HG02759 (cell line): ENCODE measurements at regions not wholly inside any gene's neighbourhood (a gene's known extent, or its start where the extent isn't known, plus 50 kb on each side); places are given as distances from the start of the nearest gene placed in this dataset.

Experiments used
- ATAC-seq: cut with Tn5 transposase; IDR thresholded peaks from one replicate; pipeline ENCODE4 v1.9.1; 2021; ENCODE audit warnings: mild to moderate bottlenecking, moderate library complexity; ENCODE audit not compliant: unreplicated experiment

DNA sequence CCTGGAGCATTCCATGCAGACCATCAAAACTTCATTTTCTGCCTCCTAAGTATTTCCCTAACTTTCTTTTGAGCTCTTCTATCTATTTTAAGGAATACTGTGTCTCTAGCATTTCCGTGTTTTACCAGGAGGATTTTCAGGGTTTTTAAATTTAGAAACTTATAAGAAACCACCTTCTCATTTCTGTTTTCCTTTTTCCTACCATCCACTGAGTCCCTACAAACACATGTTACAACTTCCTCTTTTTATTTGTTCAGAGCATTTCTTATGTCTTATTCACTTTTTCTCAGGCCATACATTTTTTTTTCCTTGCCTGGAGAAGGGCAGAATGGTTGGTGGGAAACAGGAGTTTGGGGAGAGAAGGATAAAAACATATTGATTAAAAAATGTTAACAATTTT is 130.0 kb upstream of the BMP5 start:
- ATAC-seq: no peak

GRCh38 chr6:56004426-56004825 is 129.0 kb upstream of the BMP5 start:
- ATAC-seq: no peak

GRCh38 chr6:56003616-56004015 is 128.2 kb upstream of the BMP5 start:
- no peak for ATAC-seq

- ATAC-seq: no peak
Observed at GRCh38 chr6:56002336-56002735, 126.9 kb upstream of the BMP5 start.

- ATAC-seq: no peak
Observed at GRCh38 chr6:55998576-55998975, 123.2 kb upstream of the BMP5 start.

- ATAC-seq: no peak
Observed at GRCh38 chr6:55997223-55997874, 122.0 kb upstream of the BMP5 start.

GRCh38 chr6:55994531-55994930 is 119.1 kb upstream of the BMP5 start:
- no peak for ATAC-seq

DNA sequence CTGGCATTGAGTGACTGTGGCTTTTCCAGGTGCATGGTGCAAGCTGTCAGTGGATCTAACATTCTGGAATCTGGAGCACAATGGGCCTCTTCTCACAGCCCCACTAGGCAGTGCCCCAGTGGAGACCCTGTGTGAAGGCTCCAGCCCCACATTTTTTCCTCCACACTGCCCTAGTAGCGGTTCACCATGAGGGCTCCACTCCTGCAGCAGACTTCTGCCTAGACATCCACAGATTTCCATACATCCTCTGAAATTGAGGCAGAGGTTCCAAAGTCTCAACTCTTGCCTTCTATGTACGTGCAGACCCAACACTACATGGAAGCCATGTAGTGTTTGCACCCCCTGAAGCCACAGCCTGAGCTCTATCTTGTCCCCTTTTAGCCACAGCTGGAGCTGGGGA is 118.0 kb upstream of the BMP5 start:
- no peak for ATAC-seq

DNA sequence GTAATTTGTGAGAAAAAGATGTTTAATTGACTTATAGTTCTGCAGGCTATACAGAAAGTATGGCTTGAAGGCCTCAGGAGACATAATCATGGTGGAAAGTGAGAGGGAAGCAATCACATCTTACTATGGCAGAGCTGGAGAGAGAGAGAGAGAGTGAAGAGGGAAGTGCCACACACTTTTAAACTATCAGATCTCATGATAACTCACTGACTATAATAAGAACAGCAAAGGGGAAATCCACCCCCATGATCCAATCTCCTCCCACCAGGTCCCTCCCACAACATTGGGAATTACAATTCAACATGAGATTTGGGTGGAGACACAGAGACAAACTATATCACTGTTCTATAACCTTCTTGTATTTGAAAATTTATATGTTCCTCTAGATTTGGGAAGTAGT is 117.2 kb upstream of the BMP5 start:
- no peak for ATAC-seq

DNA sequence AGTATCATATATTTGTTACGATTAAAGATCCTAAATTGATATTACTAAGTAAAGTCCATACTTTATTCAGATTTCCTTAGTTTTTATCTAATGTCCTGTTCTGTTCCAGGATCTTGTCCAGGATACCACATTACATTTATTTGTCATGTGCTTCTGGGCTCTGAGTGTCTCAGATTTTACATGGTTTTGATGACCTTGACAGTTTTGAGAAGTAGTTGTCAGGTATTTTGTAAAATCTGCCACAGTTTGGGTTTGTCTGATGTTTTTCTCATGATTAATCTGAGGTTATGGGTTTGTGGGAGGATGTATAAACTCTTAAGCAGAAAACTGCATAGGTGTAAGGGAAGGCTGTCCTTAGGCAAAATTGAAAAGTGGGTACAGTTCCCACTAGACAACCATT is 109.9 kb upstream of the BMP5 start:
- no peak for ATAC-seq

DNA sequence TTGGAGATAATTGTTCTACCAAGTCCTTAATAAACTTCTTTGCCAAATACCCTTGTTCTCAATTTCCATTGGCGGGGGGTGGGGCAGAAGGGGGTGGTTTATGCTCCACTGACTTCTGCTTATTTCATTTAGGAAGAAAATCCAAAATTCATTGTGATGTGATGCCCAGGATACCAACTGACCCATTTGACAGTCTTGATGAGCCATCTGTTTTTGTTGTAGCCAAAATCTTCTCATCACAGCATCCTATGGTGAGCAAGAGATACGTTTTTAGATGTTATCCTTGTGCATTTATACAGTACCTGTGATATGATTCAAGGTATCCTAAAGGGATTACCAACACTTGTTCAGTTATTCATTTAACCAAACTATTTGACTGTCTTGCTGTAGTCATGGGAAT is 108.5 kb upstream of the BMP5 start:
- ATAC-seq: no peak

- no peak for ATAC-seq
Observed at GRCh38 chr6:55981660-55982059, 106.3 kb upstream of the BMP5 start.

DNA sequence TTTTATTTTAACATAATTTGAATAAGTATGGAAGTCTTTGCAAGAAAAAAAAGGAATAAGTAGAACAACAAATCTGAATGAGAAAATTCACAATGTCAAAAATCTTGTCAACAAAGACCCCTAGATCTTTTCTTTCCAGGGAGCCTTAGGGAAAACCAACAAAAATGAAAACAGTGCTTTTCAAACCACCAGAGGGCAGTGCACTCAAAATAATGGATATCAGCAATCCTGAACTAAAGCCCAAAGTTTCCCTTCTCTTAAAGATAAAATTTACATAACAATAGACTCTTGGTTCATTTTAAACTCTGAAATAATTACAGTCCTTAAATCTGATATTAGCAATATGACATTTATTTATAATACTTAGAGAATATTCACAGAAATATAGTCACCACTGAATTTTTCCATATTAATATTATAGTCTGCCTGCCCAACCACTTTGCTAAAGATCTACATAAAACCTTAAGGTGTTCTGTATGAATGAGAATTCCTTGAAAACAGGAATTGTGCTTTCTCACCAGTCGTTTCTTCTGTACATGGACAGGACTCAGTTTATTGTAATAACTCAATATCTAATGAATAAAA is 105.3 kb upstream of the BMP5 start:
- ATAC-seq: peak; percentile 55

- no peak for ATAC-seq
Observed at GRCh38 chr6:55979526-55979925, 104.1 kb upstream of the BMP5 start.

- ATAC-seq: no peak
Observed at GRCh38 chr6:55977959-55978665, 102.7 kb upstream of the BMP5 start.

DNA sequence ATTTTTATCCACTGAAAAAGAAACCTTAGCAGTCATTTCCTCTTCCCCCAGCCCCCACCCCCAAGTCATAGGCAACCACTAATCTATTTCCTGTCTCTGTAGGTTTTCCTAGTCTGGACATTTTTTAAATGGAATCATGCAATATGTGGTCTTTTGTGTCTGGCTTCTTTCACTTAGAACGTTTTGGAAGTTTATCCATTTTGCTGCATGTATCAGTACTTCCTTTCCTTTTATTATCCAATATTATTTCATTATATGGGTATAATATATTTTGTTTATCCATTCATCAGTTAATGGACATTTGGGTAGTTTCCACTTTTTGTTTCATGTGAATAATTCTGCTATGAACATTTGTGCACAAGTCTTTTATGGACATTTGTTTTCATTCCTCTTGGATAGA is 99.3 kb upstream of the BMP5 start:
- ATAC-seq: no peak

- ATAC-seq: no peak
Observed at GRCh38 chr6:55972091-55972490, 96.7 kb upstream of the BMP5 start.

- ATAC-seq: no peak
Observed at GRCh38 chr6:55969526-55969925, 94.1 kb upstream of the BMP5 start.

GRCh38 chr6:55968926-55969325 is 93.5 kb upstream of the BMP5 start:
- ATAC-seq: no peak

GRCh38 chr6:55964136-55964535 is 88.7 kb upstream of the BMP5 start:
- no peak for ATAC-seq

DNA sequence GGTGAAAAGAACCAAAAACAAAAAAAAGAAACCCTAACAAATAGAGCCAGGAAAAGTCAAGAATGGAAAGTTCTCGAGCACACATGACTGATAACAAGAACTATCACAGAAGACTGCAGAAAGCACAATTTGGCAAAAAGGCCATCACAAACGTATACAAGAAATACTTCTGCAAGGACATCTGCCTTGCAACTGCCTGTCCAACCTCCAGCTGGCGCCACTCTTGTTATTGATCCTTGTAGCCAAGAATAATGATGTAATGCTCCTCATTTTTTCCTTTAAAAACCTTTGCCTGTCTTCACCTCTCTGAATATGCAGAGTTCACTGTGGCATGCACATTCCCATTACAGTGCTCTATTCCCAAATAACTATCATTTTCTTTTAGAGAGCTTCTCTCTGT is 87.9 kb upstream of the BMP5 start:
- no peak for ATAC-seq

DNA sequence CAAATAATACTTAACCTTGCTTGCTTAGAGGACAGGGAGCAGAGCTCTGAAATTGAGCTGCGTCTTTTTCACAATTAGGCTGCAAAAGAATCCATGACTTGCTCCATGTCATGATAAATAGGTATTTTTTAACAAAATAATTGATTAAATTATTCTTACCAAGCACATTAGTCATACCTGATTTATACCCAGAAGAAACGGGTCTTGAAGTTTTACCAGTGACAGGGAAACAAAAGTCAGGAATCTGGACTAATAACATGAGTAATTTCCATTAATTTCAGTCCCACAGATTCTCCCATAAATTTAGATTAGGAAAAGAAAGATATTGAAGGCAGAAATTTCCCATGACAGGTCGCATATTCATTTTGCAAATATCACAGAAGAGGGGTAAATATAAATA is 85.0 kb upstream of the BMP5 start:
- ATAC-seq: no peak

- ATAC-seq: no peak
Observed at GRCh38 chr6:55958790-55959189, 83.4 kb upstream of the BMP5 start.
